Suppressor macrophage (primary cell): ENCODE measurements at regions not wholly inside any gene's neighbourhood (a gene's known extent, or its start where the extent isn't known, plus 50 kb on each side); places are given as distances from the start of the nearest gene placed in this dataset.
"Not testable (repeated sequence)": the region's sequence is repeated elsewhere in the genome, so short reads cannot be mapped to it uniquely, and the experiment has no call there.

Experiments used
- DNase-seq, 4 experiments: peaks; one replicate each; pipeline ENCODE4 v3.0.0-alpha.2; 2020 to 2022

- DNase-seq, result no peak
Observed at GRCh38 chr6:19157486-19157885, 679.7 kb upstream of the ID4 start.

GRCh38 chr6:19158586-19158985 lies 678.6 kb upstream of the ID4 start:
- DNase-seq, result no peak

- no peak for DNase-seq
Observed at GRCh38 chr6:19159089-19159488, 678.1 kb upstream of the ID4 start.

- DNase-seq, result no peak
Observed at GRCh38 chr6:19159561-19159960, 677.6 kb upstream of the ID4 start.

GRCh38 chr6:19160081-19160730 lies 677.0 kb upstream of the ID4 start:
- DNase-seq, result no peak

- DNase-seq, result no peak
Observed at GRCh38 chr6:19167251-19167650, 669.9 kb upstream of the ID4 start.

- DNase-seq, result no peak
Observed at GRCh38 chr6:19169366-19169765, 667.8 kb upstream of the ID4 start.

GRCh38 chr6:19175023-19175422 lies 662.1 kb upstream of the ID4 start:
- no peak for DNase-seq

- DNase-seq, result no peak
Observed at GRCh38 chr6:19180348-19181072, 656.7 kb upstream of the ID4 start.

- DNase-seq, result no peak
Observed at GRCh38 chr6:19181211-19181610, 656.0 kb upstream of the ID4 start.

- no peak for DNase-seq
Observed at GRCh38 chr6:19193624-19194023, 643.5 kb upstream of the ID4 start.

GRCh38 chr6:19204445-19204844 lies 632.7 kb upstream of the ID4 start:
- no peak for DNase-seq

- no peak for DNase-seq
Observed at GRCh38 chr6:19205076-19205475, 632.1 kb upstream of the ID4 start.

GRCh38 chr6:19209202-19209601 lies 628.0 kb upstream of the ID4 start:
- DNase-seq, result no peak

GRCh38 chr6:19210849-19211590 lies 626.1 kb upstream of the ID4 start:
- peak in 3 of 4 experiments; percentile 2 to 27 (median 11) for DNase-seq

- DNase-seq, result no peak
Observed at GRCh38 chr6:19214231-19214630, 622.9 kb upstream of the ID4 start.

GRCh38 chr6:19219931-19220330 lies 617.2 kb upstream of the ID4 start:
- DNase-seq, result no peak

- no peak for DNase-seq
Observed at GRCh38 chr6:19231878-19232561, 605.1 kb upstream of the ID4 start.

GRCh38 chr6:19245656-19246055 lies 591.5 kb upstream of the ID4 start:
- DNase-seq, result no peak

GRCh38 chr6:19247181-19247580 lies 590.0 kb upstream of the ID4 start:
- DNase-seq, result not testable (repeated sequence)

- DNase-seq, result not testable (repeated sequence)
Observed at GRCh38 chr6:19256123-19256522, 581.0 kb upstream of the ID4 start.

- DNase-seq, result no peak
Observed at GRCh38 chr6:19261642-19262041, 575.5 kb upstream of the ID4 start.

- DNase-seq, result no peak
Observed at GRCh38 chr6:19268117-19268516, 569.1 kb upstream of the ID4 start.
